Limb (tissue), 2 donors: ENCODE measurements at regions not wholly inside any gene's neighbourhood (a gene's known extent, or its start where the extent isn't known, plus 50 kb on each side); places are given as distances from the start of the nearest gene placed in this dataset.
"Not testable (repeated sequence)": the region's sequence is repeated elsewhere in the genome, so short reads cannot be mapped to it uniquely, and the experiment has no call there.

ENCODE experiments used
- DNase-seq, 2 donors: peaks; one replicate each; pipeline ENCODE4 v3.0.0-alpha.2; 2016; ENCODE audit errors: extremely low spot score in 2 of 2

DNA sequence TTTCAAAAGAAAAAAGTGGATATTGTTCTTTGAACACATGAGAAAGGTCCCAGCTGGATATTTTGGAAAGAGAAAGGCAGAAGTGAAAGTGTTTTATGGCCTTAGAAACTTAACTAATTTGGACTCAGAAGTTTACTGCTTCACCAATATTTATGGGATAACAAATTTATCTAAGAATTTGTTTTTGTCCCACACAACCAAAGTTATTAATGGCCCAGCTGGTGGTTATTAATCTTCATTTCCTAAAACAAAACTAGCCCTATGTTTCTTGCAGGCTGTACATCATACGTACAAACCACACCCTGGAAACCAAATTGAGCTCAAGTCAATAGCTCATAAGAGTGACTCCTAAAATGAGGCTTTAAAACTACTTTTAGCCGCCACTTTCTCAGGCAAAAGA, 372.9 kb upstream of the LMCD1 start:
- no peak for DNase-seq

DNA sequence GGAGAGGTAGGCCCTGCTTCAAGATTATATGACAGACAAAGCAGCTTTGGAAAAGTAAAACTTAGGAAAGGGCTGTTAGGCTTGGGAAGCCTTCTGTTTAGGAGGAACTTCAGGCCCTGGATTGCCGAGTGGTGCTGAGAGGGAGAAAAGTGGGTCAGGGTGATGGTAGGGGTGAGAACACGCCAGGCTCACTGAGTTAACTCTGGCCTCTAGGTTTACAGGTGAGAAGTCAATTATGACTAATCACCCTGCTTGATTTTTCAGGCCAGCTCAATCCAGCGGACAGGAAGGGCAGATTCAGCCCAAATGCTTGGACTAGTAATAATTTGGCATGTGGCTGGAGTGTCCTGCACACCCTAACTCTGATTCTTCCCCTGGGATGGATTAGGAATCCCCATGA, 365.1 kb upstream of the LMCD1 start:
- no peak for DNase-seq

DNA sequence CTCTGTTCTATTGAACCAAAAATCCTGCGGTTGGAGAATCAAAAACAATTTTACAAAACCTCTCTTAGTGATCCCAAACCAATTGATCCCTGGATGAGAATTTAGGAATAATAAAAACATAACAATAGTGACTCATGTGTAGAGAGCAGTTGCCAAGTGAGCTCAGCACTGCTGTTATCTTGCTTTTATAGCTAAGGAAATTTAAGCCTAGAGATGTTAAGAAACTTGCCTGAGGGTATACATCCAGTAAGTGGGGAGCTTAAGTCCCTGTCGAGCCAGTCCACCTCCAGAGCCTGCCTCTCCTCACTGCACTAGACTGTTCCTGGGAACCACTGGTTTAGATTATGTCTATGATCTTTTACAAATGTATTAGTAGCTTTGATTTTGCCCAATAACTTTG, 358.4 kb upstream of the LMCD1 start:
- no peak for DNase-seq

DNA sequence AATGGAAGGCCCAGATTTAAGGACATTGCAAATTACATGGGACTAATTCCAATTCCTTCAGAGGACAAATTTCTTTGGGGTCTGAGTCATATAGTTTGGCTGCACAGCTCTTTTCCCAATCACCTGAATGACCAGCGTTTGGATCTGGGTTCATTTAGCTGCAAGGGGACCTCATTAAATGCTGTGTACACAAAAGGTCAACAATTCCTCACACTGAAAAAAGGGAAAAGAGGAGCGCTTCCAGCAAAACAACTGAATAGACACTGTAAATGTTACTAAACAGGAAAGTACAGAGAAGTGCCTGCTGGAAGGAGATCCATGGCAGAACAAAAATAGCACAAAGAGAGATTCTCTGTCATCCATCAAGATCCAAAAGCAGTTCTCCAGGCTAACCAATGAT, 356.0 kb upstream of the LMCD1 start:
- no peak for DNase-seq

DNA sequence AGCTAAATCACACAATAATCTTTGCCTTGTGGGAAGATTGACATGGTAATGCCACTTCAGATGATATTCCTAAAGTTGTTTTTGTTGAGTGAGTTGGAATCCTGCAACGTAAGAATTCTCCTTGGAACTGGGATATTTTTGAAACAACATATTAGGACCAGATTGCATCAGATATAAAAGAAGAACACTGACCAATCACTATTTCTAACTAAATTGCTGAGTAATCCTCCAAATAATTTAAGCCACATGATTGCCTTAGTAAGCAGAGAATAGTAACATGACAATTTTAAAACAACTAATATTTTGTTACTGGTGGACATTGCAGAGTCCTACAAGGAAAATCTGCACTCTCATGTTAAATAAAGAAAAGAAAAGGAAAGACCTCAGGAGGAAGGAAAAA, 353.9 kb upstream of the LMCD1 start:
- no peak for DNase-seq

DNA sequence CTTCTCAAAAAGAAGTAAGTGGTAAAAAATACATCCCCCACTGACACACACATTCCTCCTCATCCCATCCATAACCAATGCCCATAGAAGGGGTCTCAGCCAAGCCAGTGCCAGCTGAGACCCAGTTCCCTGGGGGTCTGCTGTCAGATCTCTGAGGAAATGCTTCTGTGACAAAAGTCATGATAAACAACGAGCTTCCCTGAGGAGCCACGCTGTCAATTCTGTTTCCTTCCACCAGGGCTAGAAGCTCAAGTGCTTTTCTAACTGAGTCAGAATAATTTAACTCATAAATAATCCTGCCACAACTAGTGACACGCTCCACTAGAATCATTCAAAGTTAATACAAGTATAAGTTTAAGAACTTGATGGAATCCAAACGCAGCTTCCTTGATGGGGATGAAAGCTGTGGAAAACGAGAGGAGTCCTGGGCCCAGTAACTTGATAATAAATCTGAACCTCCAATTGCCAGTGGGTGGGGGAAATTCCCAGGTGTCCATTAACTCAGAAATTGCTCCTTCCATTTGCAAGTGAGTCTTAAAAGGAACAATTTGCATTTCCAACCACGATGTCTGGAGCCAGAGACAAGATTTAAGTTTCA, 348.7 kb upstream of the LMCD1 start:
- no peak for DNase-seq

DNA sequence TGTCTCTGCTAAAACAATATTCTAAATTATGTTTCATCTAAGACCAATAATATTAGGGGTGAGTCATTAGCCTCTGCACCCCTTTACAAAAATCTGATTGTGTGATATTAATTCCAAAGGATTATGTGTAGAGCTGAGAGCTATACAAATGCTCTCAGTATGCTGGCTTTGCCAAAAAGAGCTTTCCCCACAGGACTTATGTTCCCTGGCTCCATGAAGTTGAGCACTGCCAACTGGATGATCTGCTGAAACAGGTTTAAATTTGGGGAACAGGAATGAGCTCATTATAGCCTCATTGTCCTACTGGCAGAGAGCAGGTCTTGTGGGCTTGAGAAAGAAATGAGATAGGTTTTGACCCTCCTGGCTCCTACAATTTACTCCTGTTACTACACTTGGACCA, 347.8 kb upstream of the LMCD1 start:
- no peak for DNase-seq

DNA sequence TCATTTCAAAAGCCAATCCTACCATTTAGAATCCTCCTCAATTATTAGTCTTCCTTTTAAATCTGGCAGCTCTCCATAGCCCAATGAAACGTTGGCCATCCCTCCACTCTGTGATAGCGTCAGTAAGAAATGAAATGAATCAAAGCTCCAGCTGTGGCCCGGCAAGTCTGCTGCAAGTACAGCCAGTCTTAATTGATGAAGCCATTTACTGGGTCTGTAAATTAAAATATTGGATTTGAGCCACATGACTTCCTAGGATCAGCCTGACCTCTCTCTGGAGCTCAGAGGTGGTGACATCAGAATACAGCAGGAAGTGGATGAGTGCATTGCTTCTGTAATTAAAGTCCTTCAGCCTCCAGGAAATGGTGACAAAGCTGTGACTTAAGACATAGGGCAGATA, 347.0 kb upstream of the LMCD1 start:
- DNase-seq: no peak

DNA sequence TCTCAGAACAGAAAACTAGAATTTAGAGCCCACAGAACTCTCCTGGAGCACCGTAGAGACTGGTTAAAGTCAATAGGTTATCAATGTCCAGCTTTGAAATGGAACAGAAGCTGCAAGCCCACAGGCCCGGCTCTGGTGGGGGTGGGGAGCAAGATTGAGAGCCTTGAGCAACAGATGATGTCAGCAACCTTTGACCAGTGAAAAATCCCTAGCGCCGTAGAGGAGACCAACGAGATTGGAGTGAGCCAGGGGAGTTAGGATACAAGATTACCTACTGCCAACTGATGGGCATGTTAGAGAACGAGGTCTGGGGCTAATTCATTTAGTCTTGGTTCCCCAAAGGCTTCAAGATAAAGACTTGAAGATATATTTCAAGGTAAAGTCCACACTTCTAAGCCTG, 345.5 kb upstream of the LMCD1 start:
- DNase-seq: no peak

DNA sequence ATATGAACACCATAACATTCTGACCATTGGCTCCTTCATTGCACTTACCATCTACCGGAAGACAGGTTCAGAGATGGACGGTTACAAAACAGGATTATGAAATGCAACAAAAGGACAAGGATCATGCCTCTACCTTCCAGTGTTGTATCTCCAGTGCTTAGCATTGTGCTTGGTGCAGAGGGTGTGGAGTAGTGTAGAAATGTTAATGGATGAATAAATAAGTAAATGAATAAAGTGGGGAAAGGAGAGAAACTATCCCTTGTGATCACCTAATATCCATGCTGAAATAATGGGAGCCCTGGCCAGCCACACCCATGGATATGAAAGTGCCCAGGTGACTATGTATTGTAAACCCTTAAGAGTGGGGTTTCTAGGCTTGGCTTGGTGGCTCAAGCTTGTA, 344.8 kb upstream of the LMCD1 start:
- no peak for DNase-seq

DNA sequence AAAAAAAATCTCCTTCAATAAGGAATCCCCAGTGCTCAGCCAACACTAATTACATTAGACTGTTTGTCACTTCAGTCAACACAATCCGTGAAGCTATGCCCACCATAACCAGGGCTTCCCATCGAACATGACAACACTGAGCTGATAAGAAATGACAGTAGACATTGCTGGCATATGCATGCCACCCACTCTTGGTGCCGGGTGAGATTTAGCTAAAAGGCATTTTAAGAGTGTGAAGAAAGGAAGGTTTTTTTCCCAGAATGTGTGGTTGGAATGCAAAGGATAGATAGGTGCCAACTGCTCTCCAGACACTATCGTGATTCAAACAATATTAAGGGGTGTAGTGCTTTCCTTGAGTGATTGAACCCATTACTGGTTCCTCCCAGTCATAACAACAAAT, 344.0 kb upstream of the LMCD1 start:
- DNase-seq: no peak

DNA sequence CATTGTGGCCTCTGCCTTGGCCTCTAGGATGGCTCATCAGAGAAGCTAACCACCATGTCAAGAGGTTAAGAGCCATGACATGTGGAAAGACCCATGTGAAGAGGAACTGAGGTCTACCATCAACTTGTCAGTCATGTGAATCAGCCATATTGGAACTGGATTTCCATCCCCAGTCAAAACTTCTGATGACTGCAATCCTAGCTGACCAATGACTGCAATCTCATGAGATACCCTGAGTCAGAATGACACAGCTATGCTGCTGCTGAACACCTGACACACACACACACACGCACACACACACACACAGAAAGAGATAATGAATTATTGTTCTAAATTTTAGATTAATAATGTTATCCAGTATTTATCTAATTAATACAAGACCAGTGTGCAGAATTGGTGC, 337.5 kb upstream of the LMCD1 start:
- DNase-seq: no peak

DNA sequence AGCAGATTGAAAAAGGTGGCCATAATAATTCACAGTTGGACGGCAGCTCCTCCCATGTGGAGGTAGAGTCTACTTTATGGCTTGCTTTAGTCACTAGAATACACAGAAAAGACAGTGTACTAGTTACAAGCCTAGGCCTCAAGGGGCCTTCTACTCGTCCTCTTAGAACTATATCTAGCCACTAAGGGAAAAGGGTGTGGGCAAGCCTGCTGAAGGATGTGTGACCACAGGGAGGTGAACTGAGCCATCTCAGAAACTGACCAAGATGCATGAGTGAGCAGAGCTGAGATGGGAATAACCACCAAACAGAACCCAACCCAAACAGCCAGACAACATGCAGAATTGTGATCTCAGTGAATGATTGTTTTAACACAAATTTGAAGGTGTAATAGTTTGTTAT, 335.6 kb upstream of the LMCD1 start:
- no peak for DNase-seq

DNA sequence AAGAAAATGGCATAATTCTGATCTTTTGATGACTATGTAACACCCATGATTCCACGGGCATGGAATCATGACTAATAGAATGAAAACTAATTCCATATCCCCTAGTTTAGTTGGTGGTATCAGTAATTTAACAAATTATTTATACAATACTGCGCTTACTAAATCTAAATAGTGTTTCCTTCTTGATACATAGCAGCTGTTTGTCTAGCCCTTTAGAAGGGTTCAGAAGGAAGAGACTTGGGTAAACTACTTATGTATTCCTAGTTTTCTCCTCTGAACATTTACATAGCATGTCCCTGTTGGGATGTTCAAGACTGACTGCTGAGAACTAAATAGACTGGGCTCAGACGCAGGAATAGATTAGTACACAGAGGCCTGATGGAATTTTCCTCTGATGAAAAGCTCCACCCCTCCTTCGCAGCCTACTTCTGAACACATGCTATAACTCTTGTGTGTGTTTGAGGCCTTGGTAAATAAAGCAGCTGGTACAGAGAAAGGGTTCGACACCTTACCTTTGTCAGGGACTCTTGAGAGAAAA, 330.6 kb upstream of the LMCD1 start:
- DNase-seq: no peak

DNA sequence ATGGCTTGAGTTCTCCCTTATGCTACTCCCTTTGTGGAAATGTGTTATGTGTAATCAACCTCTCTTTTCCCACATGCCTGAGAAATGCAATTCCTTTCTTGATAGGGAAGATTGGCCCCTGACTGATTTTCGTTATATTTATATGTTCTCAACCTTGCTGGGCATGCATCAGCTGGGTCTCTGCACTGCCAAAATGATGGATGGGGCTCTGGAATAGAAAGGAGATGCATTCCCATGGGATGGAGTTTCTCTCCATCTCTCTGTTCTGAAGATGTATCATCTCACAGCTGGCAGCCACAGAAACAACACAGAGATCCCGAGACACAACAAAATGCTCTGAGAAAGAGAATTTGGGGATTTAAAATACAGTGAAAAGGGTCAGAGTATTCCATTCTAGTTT, 327.7 kb upstream of the LMCD1 start:
- no peak for DNase-seq

DNA sequence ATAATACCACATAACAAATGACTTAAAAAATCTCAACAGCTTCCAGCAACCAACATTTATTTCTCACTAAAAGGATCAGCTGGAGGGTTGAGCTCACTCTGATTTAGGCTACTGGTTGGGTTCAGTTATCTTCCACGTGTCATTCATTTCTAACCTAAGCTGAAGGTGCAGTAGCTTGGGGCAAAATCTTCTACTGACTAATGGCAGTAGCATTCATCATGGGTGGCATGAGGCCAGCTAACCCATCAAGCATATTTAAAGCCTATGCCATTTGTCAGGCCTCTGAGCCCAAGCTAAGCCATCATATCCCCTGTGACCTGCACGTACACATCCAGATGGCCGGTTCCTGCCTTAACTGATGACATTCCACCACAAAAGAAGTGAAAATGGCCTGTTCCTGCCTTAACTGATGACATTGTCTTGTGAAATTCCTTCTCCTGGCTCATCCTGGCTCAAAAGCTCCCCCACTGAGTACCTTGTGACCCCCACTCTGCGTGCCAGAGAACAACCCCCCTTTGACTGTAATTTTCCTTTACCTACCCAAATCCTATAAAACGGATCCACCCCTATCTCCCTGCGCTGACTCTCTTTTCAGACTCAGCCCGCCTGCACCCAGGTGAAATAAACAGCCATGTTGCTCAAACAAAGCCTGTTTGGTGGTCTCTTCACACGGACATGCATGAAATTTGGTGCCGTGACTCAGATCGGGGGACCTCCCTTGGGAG, 324.7 kb upstream of the LMCD1 start:
- not testable (repeated sequence) for DNase-seq

DNA sequence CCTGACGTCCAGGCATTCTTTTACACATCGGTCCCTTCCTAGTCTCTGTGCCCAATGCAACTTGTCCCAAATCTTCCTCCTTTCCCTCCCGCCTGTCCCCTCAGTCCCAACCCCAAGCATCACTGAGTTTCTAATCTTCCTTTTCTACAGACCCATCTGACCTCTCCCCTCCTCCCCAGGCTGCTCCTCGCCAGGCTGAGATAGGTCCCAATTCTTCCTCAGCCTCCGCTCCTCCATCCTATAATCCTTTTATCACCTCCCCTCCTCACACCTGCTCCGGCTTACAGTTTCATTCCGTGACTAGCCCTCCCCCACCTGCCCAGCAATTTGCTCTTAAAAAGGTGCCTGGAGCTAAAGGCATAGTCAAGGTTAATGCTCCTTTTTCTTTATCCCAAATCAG, 323.1 kb upstream of the LMCD1 start:
- not testable (repeated sequence) for DNase-seq

DNA sequence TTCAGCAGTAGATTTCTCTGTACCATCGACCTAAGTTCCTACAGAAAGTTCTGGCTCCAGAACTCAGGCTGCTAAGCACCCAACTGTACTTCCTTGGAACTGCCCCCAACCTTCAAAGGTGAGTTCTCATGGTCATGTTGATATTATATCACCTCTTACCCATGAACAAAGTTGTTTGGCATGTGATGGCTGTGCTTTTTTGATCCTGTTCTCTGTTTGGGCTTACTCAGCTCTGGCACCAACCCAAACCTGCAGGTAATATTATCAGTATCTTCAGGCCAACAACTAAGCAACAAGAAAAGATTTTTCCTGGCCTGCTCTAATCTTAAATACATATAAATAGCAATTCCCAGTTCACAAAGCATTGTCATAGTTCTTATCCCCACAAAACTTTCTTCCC, 318.7 kb upstream of the LMCD1 start:
- no peak for DNase-seq

DNA sequence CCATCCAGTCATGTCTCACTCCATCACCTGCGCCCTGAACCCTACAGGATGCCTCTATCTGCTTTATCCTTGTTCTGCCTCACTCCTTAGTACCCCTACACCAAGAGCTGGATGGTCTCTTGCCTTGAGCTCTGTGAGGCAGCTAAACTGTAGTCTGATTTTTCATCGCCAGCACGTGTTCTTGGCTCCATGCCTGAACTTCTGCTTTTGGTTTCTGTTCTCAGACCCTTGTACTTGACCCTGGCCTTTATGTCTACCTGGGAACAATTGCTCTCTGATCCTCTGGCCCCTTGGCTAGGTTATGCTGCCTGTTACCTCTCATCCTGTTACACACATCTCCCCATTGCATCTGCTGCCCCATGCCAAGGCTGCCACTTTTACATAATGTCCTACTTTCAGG, 318.0 kb upstream of the LMCD1 start:
- no peak for DNase-seq

DNA sequence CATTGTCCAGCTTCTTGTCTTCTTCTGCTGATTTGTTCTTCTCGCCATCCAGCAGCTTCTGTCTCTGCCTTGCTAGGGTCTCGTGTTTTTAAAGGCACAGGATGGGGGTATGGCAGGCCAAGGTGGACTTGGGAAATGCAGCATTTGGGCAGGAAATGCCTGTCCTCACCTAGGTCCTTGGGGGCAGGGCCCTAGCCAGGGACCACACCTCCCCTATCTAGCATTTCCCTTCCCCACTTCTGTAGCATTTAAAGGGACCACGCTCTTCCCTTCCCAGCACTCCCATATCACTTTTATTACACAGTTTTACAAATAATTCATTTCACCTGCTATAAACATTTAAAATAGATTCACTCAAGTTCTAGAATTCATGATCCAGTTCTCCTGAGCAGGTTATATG, 315.4 kb upstream of the LMCD1 start:
- DNase-seq: no peak

DNA sequence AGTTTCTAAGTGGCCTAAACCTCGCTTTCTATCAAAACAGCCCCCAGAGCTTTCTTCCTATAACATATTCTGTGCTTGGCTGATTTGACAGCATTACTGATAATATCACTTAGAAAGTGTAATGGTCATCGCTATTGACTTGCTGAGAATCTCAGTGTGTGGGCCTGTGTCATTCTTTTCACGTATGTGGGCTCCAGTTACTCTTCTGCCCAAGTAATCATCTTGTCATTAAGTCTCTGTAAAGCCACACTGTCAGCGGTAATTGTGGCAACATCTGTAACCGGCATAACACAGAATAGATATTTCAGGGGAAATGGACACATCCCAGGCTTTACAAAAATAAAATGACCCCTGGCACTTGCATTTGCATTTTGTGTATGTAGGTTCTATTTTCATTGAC, 313.6 kb upstream of the LMCD1 start:
- no peak for DNase-seq

DNA sequence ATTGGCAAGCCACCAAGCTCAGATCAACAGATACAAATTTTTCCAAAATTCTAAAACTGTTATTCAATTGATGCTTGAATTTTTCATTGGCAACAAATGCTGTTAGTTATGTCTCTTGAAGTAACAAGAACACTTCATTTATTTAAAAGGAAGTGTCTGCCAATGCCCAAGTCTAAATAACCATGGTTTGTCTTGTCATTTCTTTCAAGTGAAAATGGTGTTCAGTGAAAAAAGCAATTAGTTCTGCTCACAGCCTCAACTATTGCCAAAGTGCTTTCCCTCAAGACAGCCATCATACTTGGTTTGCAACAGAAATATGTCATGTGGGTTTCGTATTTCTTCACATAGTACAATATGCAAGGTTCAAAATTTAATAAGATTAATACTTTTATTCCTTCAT, 312.6 kb upstream of the LMCD1 start:
- no peak for DNase-seq

DNA sequence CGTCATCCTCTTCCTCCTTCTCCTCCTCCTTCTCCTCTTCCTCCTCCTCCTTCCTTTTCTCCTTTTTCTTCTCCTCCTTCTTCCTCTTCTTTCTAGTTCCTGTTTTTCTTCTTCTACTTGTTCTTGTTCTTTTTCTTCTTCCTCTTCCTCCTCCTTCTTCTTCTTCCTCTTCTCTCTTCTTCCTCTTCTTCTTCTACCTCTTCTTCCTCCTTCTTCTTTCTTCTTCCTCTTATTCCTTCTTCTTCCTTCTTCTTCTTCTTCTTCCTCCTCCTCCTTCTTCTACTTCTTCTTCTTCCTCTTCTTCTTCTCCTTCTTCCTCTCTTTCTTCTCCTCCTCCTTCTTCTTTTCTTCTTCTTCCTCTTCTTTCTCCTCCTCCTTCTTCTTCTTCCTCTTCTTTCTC, 310.2 kb upstream of the LMCD1 start:
- DNase-seq: no peak
